NB4 (cell line): ENCODE measurements at regions not wholly inside any gene's neighbourhood (a gene's known extent, or its start where the extent isn't known, plus 50 kb on each side); places are given as distances from the start of the nearest gene placed in this dataset.

ENCODE experiments used
- DNase-seq: peaks from one replicate; pipeline ENCODE4 v3.0.0; 2010; ENCODE audit warnings: low read depth
- H3K4me3 ChIP-seq: one replicate; pipeline ENCODE4 v1.5.1; 2011; ENCODE audit warnings: mild to moderate bottlenecking, low read depth, low read length, moderate library complexity
- MYC ChIP-seq: IDR thresholded peaks from 2 replicates; pipeline ENCODE4 v1.6.1; 2011; ENCODE audit warnings: low read depth, low read length
- POLR2A ChIP-seq: IDR thresholded peaks from 2 replicates; pipeline ENCODE4 v1.6.1; 2011; ENCODE audit warnings: mild to moderate bottlenecking; ENCODE audit not compliant: insufficient read length; ENCODE audit errors: extremely low read depth
- TF ChIP-seq, protein P1 (sequence below): IDR thresholded peaks from 2 replicates; pipeline ENCODE4 v1.6.1; 2011; ENCODE audit warnings: low read depth, low read length
- TF ChIP-seq, protein P2 (sequence below): IDR thresholded peaks from one replicate; pipeline ENCODE4 v1.5.1; 2012; ENCODE audit warnings: low read depth, low read length

GRCh38 chr12:61846765-61847164 lies 413.4 kb upstream of the USP15 start:
- DNase-seq: peak; percentile 10
- TF ChIP-seq, protein P1, sequence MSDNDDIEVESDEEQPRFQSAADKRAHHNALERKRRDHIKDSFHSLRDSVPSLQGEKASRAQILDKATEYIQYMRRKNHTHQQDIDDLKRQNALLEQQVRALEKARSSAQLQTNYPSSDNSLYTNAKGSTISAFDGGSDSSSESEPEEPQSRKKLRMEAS: no peak

GRCh38 chr12:61848893-61849292 lies 411.3 kb upstream of the USP15 start:
- DNase-seq: no peak
- TF ChIP-seq, protein P2, sequence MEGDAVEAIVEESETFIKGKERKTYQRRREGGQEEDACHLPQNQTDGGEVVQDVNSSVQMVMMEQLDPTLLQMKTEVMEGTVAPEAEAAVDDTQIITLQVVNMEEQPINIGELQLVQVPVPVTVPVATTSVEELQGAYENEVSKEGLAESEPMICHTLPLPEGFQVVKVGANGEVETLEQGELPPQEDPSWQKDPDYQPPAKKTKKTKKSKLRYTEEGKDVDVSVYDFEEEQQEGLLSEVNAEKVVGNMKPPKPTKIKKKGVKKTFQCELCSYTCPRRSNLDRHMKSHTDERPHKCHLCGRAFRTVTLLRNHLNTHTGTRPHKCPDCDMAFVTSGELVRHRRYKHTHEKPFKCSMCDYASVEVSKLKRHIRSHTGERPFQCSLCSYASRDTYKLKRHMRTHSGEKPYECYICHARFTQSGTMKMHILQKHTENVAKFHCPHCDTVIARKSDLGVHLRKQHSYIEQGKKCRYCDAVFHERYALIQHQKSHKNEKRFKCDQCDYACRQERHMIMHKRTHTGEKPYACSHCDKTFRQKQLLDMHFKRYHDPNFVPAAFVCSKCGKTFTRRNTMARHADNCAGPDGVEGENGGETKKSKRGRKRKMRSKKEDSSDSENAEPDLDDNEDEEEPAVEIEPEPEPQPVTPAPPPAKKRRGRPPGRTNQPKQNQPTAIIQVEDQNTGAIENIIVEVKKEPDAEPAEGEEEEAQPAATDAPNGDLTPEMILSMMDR: no peak
- TF ChIP-seq MYC (no peak), POLR2A (no peak)
- TF ChIP-seq, protein P1: no peak
- no peak overlapping the region for H3K4me3 ChIP-seq

More at GRCh38 chr12:61846765-61847164, 413.4 kb upstream of the USP15 start:
- H3K4me3 ChIP-seq: no peak overlapping the region

GRCh38 chr12:61853945-61854344 lies 406.3 kb upstream of the USP15 start:
- TF ChIP-seq MYC (no peak), POLR2A (no peak)
- TF ChIP-seq, protein P2: no peak
- TF ChIP-seq, protein P1: no peak

GRCh38 chr12:61854902-61855301 lies 405.3 kb upstream of the USP15 start:
- TF ChIP-seq MYC (no peak), POLR2A (no peak)
- TF ChIP-seq, protein P2: no peak
- TF ChIP-seq, protein P1: no peak
- no peak for DNase-seq
- no peak overlapping the region for H3K4me3 ChIP-seq

More at GRCh38 chr12:61853945-61854344, 406.3 kb upstream of the USP15 start:
- no peak for DNase-seq
- H3K4me3 ChIP-seq: no peak overlapping the region

- no peak overlapping the region for H3K4me3 ChIP-seq
- DNase-seq: no peak
- TF ChIP-seq MYC: no peak
- TF ChIP-seq POLR2A: no peak
- TF ChIP-seq, protein P2: no peak
- TF ChIP-seq, protein P1: no peak
Observed at GRCh38 chr12:61857968-61858367, 402.2 kb upstream of the USP15 start.

DNA sequence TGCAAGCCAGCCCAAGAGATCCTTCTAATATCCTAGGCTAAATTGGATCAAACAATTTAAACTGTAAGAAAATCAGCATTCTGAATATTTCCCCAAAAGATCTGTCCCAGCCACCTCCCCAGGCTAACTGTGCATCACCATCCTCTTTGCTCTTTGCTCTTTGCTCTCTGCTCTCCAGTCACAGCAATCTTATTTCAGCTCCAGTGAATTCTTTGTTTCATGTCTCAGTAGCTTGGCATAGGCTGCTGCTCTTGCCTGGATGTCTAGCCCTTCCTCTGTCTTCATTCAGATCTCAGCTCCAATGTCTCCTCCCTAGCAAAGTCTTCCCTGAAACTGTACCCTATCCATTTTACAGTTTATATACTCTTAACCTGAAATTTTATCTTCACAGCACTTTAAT lies 399.8 kb upstream of the USP15 start:
- no peak for DNase-seq
- TF ChIP-seq, protein P1: no peak
- no peak for TF ChIP-seq MYC
- TF ChIP-seq, protein P2: no peak
- TF ChIP-seq POLR2A: no peak
- no peak overlapping the region for H3K4me3 ChIP-seq
